Mucosa of rectum (tissue), 2 donors: ENCODE measurements at regions not wholly inside any gene's neighbourhood (a gene's known extent, or its start where the extent isn't known, plus 50 kb on each side); places are given as distances from the start of the nearest gene placed in this dataset.

Experiments used
- H3K27ac ChIP-seq, 2 donors: one replicate each; pipeline ENCODE4 v1.7.0; 2013; ENCODE audit warnings: inconsistent platforms in 2 of 2, low read depth in 2 of 2, low read length in 2 of 2
- H3K27me3 ChIP-seq, 2 donors: one replicate each; pipeline ENCODE4 v1.7.0; 2013; ENCODE audit warnings: low read length in 2 of 2; ENCODE audit not compliant: control insufficient read depth in 2 of 2, insufficient read depth in 2 of 2
- H3K36me3 ChIP-seq, 2 donors: one replicate each; pipeline ENCODE4 v1.7.0; 2013; ENCODE audit warnings: low read length in 2 of 2; ENCODE audit not compliant: control insufficient read depth in 2 of 2, insufficient read depth in 2 of 2
- H3K4me1 ChIP-seq, 2 donors: one replicate each; pipeline ENCODE4 v1.7.0; 2013; ENCODE audit warnings: low read length in 2 of 2, mild to moderate bottlenecking in 1 of 2; ENCODE audit not compliant: control insufficient read depth in 2 of 2, insufficient read depth in 2 of 2
- H3K4me3 ChIP-seq, 2 donors: one replicate each; pipeline ENCODE4 v1.7.0; 2013; ENCODE audit warnings: low read length in 2 of 2
- H3K9ac ChIP-seq, 2 donors: one replicate each; pipeline ENCODE4 v1.7.0; 2013; ENCODE audit warnings: low read length in 2 of 2, low read depth in 1 of 2, mild to moderate bottlenecking in 1 of 2
- H3K9me3 ChIP-seq, 2 donors: one replicate each; pipeline ENCODE4 v1.7.0; 2013; ENCODE audit warnings: low read length in 2 of 2; ENCODE audit not compliant: control insufficient read depth in 2 of 2
- donor health status: healthy.
- donor health status: Normal muscosa, but diverticular disease.

- H3K4me1 ChIP-seq = peaks cover 3% of the 10 kb centered on the region in 2 donors
- H3K9ac ChIP-seq = no peak overlapping the region
- no peaks in the 10 kb centered on the region for H3K36me3 ChIP-seq
- no peak overlapping the region for H3K27ac ChIP-seq
- H3K27me3 ChIP-seq = no peaks in the 10 kb centered on the region
- H3K9me3 ChIP-seq = no peaks in the 10 kb centered on the region
- H3K4me3 ChIP-seq = no peak overlapping the region
These were observed 58.1 kb upstream of the ERG start for GRCh38 chr21:38556390-38556789.

- Histone ChIP-seq H3K9me3 (no peaks in the 10 kb centered on the region), H3K4me3 (no peak overlapping the region), H3K4me1 (peaks cover 3% of the 10 kb centered on the region in 2 donors), H3K9ac (no peak overlapping the region), H3K27me3 (no peaks in the 10 kb centered on the region), H3K36me3 (no peaks in the 10 kb centered on the region), H3K27ac (no peak overlapping the region)
These were observed 62.9 kb upstream of the ERG start for GRCh38 chr21:38561205-38561604.

- Histone ChIP-seq H3K27ac (no peak overlapping the region), H3K4me3 (peak overlapping the region in 1 of 2 donors; percentile 13), H3K9ac (no peak overlapping the region), H3K4me1 (peaks cover 3% of the 10 kb centered on the region in 2 donors), H3K27me3 (no peaks in the 10 kb centered on the region), H3K9me3 (no peaks in the 10 kb centered on the region), H3K36me3 (no peaks in the 10 kb centered on the region)
These were observed 63.6 kb upstream of the ERG start for GRCh38 chr21:38561613-38562581.

GRCh38 chr21:38567335-38567969 is 69.2 kb upstream of the ERG start:
- H3K27me3 ChIP-seq = no peaks in the 10 kb centered on the region
- no peak overlapping the region for H3K27ac ChIP-seq
- no peaks in the 10 kb centered on the region for H3K9me3 ChIP-seq
- H3K36me3 ChIP-seq = no peaks in the 10 kb centered on the region
- H3K4me1 ChIP-seq = no peaks in the 10 kb centered on the region
- no peak overlapping the region for H3K9ac ChIP-seq
- H3K4me3 ChIP-seq = no peak overlapping the region

GRCh38 chr21:38567970-38568360 is 69.7 kb upstream of the ERG start:
- Histone ChIP-seq H3K4me1 (no peaks in the 10 kb centered on the region), H3K9ac (no peak overlapping the region), H3K27me3 (no peaks in the 10 kb centered on the region), H3K9me3 (no peaks in the 10 kb centered on the region), H3K4me3 (no peak overlapping the region), H3K27ac (no peak overlapping the region), H3K36me3 (no peaks in the 10 kb centered on the region)

GRCh38 chr21:38569733-38570132 is 71.5 kb upstream of the ERG start:
- H3K27me3 ChIP-seq = no peaks in the 10 kb centered on the region
- H3K36me3 ChIP-seq = no peaks in the 10 kb centered on the region
- no peak overlapping the region for H3K27ac ChIP-seq
- no peak overlapping the region for H3K4me3 ChIP-seq
- H3K9me3 ChIP-seq = no peaks in the 10 kb centered on the region
- no peak overlapping the region for H3K9ac ChIP-seq
- H3K4me1 ChIP-seq = no peaks in the 10 kb centered on the region

- Histone ChIP-seq H3K27me3 (no peaks in the 10 kb centered on the region), H3K9me3 (no peaks in the 10 kb centered on the region), H3K27ac (no peak overlapping the region), H3K36me3 (no peaks in the 10 kb centered on the region), H3K4me1 (no peaks in the 10 kb centered on the region), H3K4me3 (no peak overlapping the region), H3K9ac (no peak overlapping the region)
These were observed 72.3 kb upstream of the ERG start for GRCh38 chr21:38570596-38570995.

GRCh38 chr21:38574895-38575575 is 76.8 kb upstream of the ERG start:
- Histone ChIP-seq H3K4me3 (no peak overlapping the region), H3K9me3 (no peaks in the 10 kb centered on the region), H3K4me1 (no peaks in the 10 kb centered on the region), H3K9ac (no peak overlapping the region), H3K36me3 (no peaks in the 10 kb centered on the region), H3K27ac (no peak overlapping the region), H3K27me3 (no peaks in the 10 kb centered on the region)

- Histone ChIP-seq H3K36me3 (no peaks in the 10 kb centered on the region), H3K27me3 (no peaks in the 10 kb centered on the region), H3K4me1 (no peaks in the 10 kb centered on the region), H3K9ac (no peak overlapping the region), H3K27ac (no peak overlapping the region), H3K4me3 (no peak overlapping the region), H3K9me3 (no peaks in the 10 kb centered on the region)
These were observed 79.6 kb upstream of the ERG start for GRCh38 chr21:38577887-38578286.
